ENCODE measurements at regions not wholly inside any gene's neighbourhood (a gene's known extent, or its start where the extent isn't known, plus 50 kb on each side); places are given as distances from the start of the nearest gene placed in this dataset.

GRCh38 chr6:144944106-144944505 lies 659.0 kb downstream of the UTRN start:
- no peak overlapping the region for H3K4me3 ChIP-seq
- no peaks in the 10 kb centered on the region for H3K36me3 ChIP-seq
- H3K27ac ChIP-seq = no peak overlapping the region
- WGBS = 93% methylated on average over 4 of the region's 4 CpGs
- H3K4me1 ChIP-seq = no peaks in the 10 kb centered on the region
- H3K27me3 ChIP-seq = no peaks in the 10 kb centered on the region
- no peaks in the 10 kb centered on the region for H3K9me3 ChIP-seq
- no peak for TF ChIP-seq CTCF (IDR thresholded peaks at IDR 0.05)
- DNase-seq (ENCODE audit: low spot score in 2 of 2) = no peak

- WGBS = 71% methylated on average over 4 of the region's 4 CpGs
- DNase-seq (ENCODE audit: low spot score in 2 of 2) = no peak
- Histone ChIP-seq H3K27ac (no peak overlapping the region), H3K36me3 (no peaks in the 10 kb centered on the region), H3K9me3 (no peaks in the 10 kb centered on the region), H3K4me3 (no peak overlapping the region), H3K4me1 (no peaks in the 10 kb centered on the region), H3K27me3 (no peaks in the 10 kb centered on the region)
- TF ChIP-seq EP300 (IDR thresholded peaks at IDR 0.05) = no peak
- TF ChIP-seq CTCF (IDR thresholded peaks at IDR 0.05) = no peak
- no peak for TF ChIP-seq POLR2AphosphoS5 (IDR thresholded peaks at IDR 0.05)
- TF ChIP-seq POLR2A (IDR thresholded peaks at IDR 0.05) = no peak
Observed at GRCh38 chr6:144947398-144947976, 662.4 kb downstream of the UTRN start.

GRCh38 chr6:144951730-144952437 lies 666.7 kb downstream of the UTRN start:
- H3K4me1 ChIP-seq = no peaks in the 10 kb centered on the region
- H3K27ac ChIP-seq = no peak overlapping the region
- H3K27me3 ChIP-seq = no peaks in the 10 kb centered on the region
- no peak overlapping the region for H3K4me3 ChIP-seq
- H3K9me3 ChIP-seq = no peaks in the 10 kb centered on the region
- DNase-seq (ENCODE audit: low spot score in 2 of 2) = no peak
- WGBS = 52% methylated on average over 3 of the region's 3 CpGs
- no peak for TF ChIP-seq POLR2AphosphoS5 (IDR thresholded peaks at IDR 0.05)
- no peak for TF ChIP-seq EP300 (IDR thresholded peaks at IDR 0.05)
- no peak for TF ChIP-seq CTCF (IDR thresholded peaks at IDR 0.05)
- TF ChIP-seq POLR2A (IDR thresholded peaks at IDR 0.05) = no peak
- H3K36me3 ChIP-seq = no peaks in the 10 kb centered on the region

- no peak overlapping the region for H3K27ac ChIP-seq
- no peaks in the 10 kb centered on the region for H3K27me3 ChIP-seq
- no peaks in the 10 kb centered on the region for H3K36me3 ChIP-seq
- TF ChIP-seq EP300 (IDR thresholded peaks at IDR 0.05) (no peak), POLR2A (IDR thresholded peaks at IDR 0.05) (no peak), CTCF (IDR thresholded peaks at IDR 0.05) (no peak), POLR2AphosphoS5 (IDR thresholded peaks at IDR 0.05) (no peak)
- 89% methylated on average over 3 of the region's 3 CpGs for WGBS
- no peak overlapping the region for H3K4me3 ChIP-seq
- H3K4me1 ChIP-seq = no peaks in the 10 kb centered on the region
- no peak for DNase-seq (ENCODE audit: low spot score in 2 of 2)
- H3K9me3 ChIP-seq = no peaks in the 10 kb centered on the region
Observed at GRCh38 chr6:144952456-144953240, 667.5 kb downstream of the UTRN start.

GRCh38 chr6:144953552-144954240 lies 668.6 kb downstream of the UTRN start:
- no peaks in the 10 kb centered on the region for H3K9me3 ChIP-seq
- WGBS = 71% methylated on average over 5 of the region's 5 CpGs
- H3K27ac ChIP-seq = no peak overlapping the region
- H3K27me3 ChIP-seq = no peaks in the 10 kb centered on the region
- no peaks in the 10 kb centered on the region for H3K36me3 ChIP-seq
- no peak for DNase-seq (ENCODE audit: low spot score in 2 of 2)
- no peaks in the 10 kb centered on the region for H3K4me1 ChIP-seq
- TF ChIP-seq POLR2AphosphoS5 (IDR thresholded peaks at IDR 0.05) (no peak), POLR2A (IDR thresholded peaks at IDR 0.05) (no peak), CTCF (IDR thresholded peaks at IDR 0.05) (no peak), EP300 (IDR thresholded peaks at IDR 0.05) (no peak)
- H3K4me3 ChIP-seq = no peak overlapping the region

Data from suprapubic skin (tissue), 4 donors.